Renal pelvis (tissue), 1 donor: ENCODE measurements at regions not wholly inside any gene's neighbourhood (a gene's known extent, or its start where the extent isn't known, plus 50 kb on each side); places are given as distances from the start of the nearest gene placed in this dataset.
"Not testable (repeated sequence)": the region's sequence is repeated elsewhere in the genome, so short reads cannot be mapped to it uniquely, and the experiment has no call there.

Source experiments
- DNase-seq: peaks from one replicate; pipeline ENCODE4 v3.0.0-alpha.2; 2013

- DNase-seq: no peak
Measured at GRCh38 chr10:4162571-4163286, 377.7 kb upstream of the KLF6 start.

DNA sequence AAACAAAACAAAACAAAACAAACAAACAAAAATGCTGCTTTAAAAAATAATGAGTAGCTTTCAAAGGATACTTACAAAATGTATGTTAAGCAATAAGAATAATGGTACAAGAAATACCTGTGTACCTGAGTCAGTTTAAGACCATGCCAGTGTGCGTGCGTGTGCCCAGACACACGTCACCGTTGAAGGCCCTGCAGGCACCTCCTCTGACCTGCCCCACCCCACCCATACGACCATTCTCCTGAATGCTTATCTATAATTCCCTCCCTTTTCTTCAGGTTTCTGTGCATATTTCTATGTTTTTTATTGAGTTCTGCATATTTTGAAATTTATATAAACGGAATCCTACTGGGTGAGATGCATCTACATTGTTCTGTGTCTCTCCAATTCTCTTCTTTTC, 374.2 kb upstream of the KLF6 start:
- DNase-seq: no peak

DNA sequence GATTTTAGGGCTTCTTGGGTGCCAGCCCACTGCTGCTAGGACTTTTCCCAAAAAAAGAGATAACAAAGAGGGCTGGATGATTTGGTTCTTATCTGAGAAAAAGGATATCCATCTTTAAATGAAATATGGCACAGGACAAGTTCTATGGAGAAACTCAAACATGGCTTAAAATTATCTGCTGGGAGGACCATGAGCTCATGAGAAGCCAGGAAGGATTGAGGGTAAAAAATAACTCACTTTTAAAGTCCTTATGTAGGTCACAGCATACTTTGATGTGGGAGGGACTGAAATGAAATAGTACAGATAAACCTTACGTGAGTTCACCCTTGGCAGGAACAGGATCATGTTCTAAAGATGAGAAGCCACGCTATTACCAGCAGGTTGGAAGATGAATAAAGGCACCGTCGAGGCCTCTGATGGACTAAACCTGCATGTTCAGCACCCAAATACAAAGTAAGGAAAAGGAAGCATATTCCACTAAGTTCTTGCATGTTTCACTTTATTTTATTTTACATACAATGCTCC, 369.2 kb upstream of the KLF6 start:
- no peak for DNase-seq

DNA sequence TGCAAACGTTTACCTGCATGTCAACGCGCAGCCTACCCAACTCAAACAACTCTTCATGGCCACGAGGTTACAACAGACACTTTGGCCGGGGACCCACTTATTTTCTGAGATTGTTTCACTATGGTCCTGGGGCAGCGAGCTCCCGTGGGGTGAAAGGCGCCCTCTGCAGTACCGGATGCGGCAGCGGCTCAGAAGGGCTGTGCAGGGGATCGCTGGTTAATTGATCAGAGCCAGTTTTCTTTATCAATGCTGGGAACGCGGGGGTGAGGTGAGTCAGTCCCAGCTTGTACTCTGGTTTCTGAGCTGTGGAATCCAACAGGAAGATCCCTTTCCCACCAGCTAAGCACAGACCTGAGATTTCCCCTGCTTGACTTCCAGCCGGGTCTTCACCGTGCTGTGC, 366.5 kb upstream of the KLF6 start:
- no peak for DNase-seq

GRCh38 chr10:4150676-4151075, 365.7 kb upstream of the KLF6 start:
- no peak for DNase-seq

DNA sequence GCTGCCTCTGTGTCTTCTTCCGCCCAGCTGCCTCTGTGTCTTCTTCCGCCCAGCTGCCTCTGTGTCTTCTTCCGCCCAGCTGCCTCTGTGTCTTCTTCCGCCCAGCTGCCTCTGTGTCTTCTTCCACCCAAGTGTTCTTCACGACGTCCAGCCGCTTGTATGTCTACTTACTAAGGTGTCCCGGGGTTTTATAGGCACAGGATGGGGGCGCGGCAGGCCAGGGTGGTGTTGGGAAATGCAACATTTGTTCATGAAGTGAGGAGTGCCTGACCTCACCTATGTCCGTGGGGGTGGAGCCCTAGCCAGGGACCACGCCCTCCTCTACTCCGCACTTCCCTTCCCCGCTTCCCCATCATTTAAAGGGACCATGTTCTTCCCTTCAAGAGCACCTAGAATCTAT, 364.5 kb upstream of the KLF6 start:
- DNase-seq: not testable (repeated sequence)

DNA sequence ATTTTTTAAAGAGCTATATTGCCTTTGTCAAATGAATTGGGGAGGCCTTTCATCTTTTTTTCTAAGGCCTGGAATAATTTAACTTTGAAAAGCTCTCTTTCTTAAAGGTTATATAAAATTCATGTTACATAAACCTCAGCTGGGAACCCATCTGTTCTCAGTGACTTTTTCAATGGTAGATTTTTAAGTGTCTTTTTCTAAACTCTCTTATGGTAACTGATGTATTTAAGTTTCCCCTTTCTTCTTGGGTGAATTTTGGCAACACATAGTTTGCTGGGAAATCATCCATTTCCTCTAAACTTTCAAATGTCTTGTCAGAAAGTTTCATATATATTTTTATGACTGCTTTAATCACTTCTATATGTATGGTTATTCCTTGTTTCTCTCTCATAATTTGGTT, 362.2 kb upstream of the KLF6 start:
- no peak for DNase-seq

DNA sequence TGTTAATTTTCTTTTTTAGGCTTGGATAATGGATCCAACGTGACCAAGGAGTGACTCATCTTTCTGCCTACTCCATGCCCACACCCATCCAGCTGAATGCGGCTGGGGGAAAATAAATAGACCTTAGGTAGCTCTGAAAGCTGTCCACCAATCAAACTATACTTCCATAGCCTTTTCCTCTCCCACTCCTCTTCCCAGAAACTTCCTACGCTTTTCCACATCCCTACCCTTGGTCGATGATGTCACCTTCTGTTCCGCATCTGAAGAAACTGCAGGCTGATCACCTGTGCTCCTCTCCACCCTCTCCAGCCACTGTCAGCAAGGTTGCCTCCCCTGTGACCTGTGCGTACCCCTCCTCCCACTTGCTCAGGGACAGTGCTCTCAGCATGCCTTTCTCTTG, 359.8 kb upstream of the KLF6 start:
- no peak for DNase-seq

- DNase-seq: no peak
Measured at GRCh38 chr10:4141471-4141870, 356.5 kb upstream of the KLF6 start.

DNA sequence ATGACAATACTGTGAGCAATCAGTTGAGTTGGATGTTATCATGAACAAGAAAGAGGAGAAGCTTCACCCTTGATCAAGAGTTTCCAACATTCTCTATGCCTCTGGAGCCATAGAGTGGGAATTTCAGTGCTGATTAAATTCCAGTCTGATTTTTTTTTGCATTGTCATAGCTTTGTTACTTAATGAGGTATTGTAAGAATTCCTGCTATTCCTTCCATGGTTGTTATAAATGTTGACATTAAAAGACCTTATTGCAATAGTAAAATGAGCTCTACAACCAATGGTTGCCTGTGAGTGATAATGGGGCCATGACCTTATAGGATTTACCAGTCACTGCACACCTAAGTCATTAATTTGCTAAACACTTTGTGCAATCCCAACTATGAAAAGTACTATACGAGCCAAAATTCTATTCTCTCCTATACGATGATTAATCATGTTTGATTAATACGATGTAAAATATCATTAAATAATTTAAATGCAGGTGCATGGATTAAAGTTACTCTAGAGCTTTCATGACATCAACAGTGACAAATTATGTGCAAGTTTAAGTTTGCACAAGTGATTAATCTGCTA, 353.2 kb upstream of the KLF6 start:
- DNase-seq: no peak

- no peak for DNase-seq
Measured at GRCh38 chr10:4137299-4137698, 352.3 kb upstream of the KLF6 start.

DNA sequence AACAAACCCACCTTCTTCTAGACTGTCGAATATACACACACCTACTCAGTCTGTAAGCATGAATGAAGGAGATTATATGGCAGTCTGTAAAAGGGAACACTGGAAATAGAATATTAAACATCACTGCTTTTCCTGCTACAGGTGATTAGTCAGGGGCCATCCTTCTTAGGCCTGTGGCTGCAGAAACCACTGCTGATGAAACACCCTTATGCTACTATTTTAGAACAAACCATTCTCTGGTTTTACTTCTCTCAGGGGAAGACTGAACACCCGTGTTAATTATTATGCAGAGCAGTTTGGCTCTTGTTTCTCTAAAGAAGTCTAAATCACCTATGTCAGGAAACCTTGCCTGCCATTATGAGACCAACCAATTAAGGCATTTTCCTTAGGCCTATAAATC, 351.1 kb upstream of the KLF6 start:
- no peak for DNase-seq

DNA sequence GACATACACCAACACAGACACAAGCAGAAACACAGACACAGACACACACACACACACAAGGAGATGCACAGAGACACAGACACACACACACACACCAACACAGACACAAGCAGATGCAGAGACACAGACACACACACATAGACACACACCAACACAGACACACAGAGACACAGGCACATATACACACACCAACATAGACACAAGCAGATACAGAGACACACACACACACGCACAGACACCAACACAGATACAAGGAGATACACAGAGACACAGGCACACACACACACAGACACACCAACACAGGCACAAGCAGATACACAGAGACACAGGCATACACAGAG, 347.2 kb upstream of the KLF6 start:
- no peak for DNase-seq

- DNase-seq: no peak
Measured at GRCh38 chr10:4131407-4132215, 346.6 kb upstream of the KLF6 start.

- no peak for DNase-seq
Measured at GRCh38 chr10:4130685-4131084, 345.7 kb upstream of the KLF6 start.

GRCh38 chr10:4129866-4130477, 345.0 kb upstream of the KLF6 start:
- no peak for DNase-seq

GRCh38 chr10:4127518-4128315, 342.7 kb upstream of the KLF6 start:
- DNase-seq: no peak

GRCh38 chr10:4125776-4126175, 340.8 kb upstream of the KLF6 start:
- no peak for DNase-seq

DNA sequence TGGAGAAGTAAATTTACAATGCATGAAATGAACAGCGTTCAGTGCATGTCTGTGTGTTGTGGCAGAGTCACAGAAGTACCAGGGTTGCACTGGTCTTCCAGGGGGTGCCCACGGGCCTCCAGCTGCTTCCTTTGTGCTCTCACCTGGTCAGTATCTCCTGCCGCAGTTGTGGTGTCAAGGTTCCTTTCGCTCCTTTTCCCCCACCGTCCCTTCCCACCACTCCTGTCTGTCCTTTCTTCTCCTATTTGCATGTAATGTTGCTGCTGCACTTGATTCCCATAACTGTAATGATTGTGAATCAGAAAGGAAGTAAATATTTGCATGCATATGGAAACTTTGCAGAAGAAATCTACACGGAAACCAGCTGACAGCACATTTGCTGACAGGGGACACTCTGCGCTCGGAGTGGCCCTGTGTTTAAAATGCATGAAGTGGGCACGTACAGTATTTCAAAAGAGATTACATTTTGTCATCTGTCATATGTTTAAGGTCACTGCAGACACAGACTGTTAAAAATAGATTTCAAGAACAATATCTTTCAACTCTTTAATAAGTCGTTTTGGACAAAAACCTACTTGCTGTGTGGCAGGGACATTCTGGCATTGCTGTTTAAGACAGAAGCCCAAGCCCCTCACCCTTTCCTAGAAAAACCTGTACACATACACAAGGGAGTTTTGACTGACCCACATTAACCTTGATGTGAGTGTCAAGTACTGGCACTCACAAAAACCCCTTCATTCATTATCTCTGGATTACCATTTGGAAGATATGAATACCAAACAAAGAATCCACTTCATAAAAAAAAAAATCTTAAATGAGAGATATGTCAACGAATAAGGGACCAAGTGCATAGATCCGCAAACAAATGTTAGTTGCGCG, 336.7 kb upstream of the KLF6 start:
- DNase-seq: no peak

DNA sequence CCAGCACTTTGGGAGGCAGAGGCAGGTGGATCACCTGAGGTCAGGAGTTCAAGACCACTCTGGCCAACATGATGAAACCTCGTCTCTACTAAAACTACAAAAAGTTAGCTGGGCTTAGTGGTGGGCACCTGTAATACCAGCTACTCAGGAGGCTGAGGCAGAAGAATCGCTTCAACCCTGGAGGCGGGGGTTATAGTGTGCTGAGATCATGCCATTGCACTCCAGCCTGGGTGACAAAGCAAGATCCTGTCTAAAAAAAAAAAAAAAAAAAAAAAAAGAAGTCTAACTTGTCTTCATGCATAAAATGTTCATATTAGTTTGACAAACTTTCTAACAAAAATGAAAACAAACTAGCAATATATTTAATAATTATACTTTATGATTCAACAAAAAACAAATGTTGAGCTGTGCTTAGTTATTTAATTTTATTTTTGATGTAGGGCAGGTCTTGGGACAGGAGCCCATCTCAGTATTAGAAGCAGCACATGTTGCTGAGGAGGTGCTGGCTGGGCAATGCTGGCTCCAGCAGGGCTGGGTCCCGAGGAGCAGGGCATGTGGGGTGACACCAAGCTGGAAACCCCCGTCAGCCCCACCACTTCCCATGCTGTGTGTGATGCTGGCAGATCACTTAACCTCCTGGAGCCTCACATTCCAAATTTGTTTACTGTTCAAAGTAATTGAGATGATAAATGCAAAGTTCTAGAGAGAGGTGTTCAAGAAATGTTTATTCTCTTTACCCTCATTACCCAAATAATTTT, 335.3 kb upstream of the KLF6 start:
- DNase-seq: no peak
